ENCODE measurements at regions not wholly inside any gene's neighbourhood (a gene's known extent, or its start where the extent isn't known, plus 50 kb on each side); places are given as distances from the start of the nearest gene placed in this dataset.

GRCh38 chr18:71441156-71441555, 1103.0 kb downstream of the CBLN2 start:
- no peak for TF ChIP-seq CTCF (IDR thresholded peaks at IDR 0.05; ENCODE audit: extremely low read depth, missing control alignments)
- DNase-seq (ENCODE audit: low spot score), result no peak

GRCh38 chr18:71437511-71437910, 1106.6 kb downstream of the CBLN2 start:
- DNase-seq (ENCODE audit: low spot score), result no peak
- no peak for TF ChIP-seq CTCF (IDR thresholded peaks at IDR 0.05; ENCODE audit: extremely low read depth, missing control alignments)

- no peak for DNase-seq (ENCODE audit: low spot score)
- TF ChIP-seq CTCF (IDR thresholded peaks at IDR 0.05; ENCODE audit: extremely low read depth, missing control alignments), result no peak
These were observed 1110.8 kb downstream of the CBLN2 start for GRCh38 chr18:71433373-71433772.

- TF ChIP-seq CTCF (IDR thresholded peaks at IDR 0.05; ENCODE audit: extremely low read depth, missing control alignments), result no peak
These were observed 1112.5 kb downstream of the CBLN2 start for GRCh38 chr18:71431689-71432088.

GRCh38 chr18:71431171-71431570, 1113.0 kb downstream of the CBLN2 start:
- no peak for TF ChIP-seq CTCF (IDR thresholded peaks at IDR 0.05; ENCODE audit: extremely low read depth, missing control alignments)
- no peak for DNase-seq (ENCODE audit: low spot score)

More at GRCh38 chr18:71431689-71432088, 1112.5 kb downstream of the CBLN2 start:
- DNase-seq (ENCODE audit: low spot score), result no peak

GRCh38 chr18:71426441-71426840, 1117.7 kb downstream of the CBLN2 start:
- DNase-seq (ENCODE audit: low spot score), result no peak
- no peak for TF ChIP-seq CTCF (IDR thresholded peaks at IDR 0.05; ENCODE audit: extremely low read depth, missing control alignments)

- TF ChIP-seq CTCF (IDR thresholded peaks at IDR 0.05; ENCODE audit: extremely low read depth, missing control alignments), result no peak
- no peak for DNase-seq (ENCODE audit: low spot score)
These were observed 1116.4 kb downstream of the SOCS6 start for GRCh38 chr18:71405169-71405809.
